GM18909 (cell line): ENCODE measurements at regions not wholly inside any gene's neighbourhood (a gene's known extent, or its start where the extent isn't known, plus 50 kb on each side); places are given as distances from the start of the nearest gene placed in this dataset.
"Not testable (repeated sequence)": the region's sequence is repeated elsewhere in the genome, so short reads cannot be mapped to it uniquely, and the experiment has no call there.

Experiments
- ATAC-seq: cut with Tn5 transposase; IDR thresholded peaks from one replicate; pipeline ENCODE4 v1.9.1; 2021; ENCODE audit warnings: mild to moderate bottlenecking; ENCODE audit not compliant: unreplicated experiment, poor library complexity

DNA sequence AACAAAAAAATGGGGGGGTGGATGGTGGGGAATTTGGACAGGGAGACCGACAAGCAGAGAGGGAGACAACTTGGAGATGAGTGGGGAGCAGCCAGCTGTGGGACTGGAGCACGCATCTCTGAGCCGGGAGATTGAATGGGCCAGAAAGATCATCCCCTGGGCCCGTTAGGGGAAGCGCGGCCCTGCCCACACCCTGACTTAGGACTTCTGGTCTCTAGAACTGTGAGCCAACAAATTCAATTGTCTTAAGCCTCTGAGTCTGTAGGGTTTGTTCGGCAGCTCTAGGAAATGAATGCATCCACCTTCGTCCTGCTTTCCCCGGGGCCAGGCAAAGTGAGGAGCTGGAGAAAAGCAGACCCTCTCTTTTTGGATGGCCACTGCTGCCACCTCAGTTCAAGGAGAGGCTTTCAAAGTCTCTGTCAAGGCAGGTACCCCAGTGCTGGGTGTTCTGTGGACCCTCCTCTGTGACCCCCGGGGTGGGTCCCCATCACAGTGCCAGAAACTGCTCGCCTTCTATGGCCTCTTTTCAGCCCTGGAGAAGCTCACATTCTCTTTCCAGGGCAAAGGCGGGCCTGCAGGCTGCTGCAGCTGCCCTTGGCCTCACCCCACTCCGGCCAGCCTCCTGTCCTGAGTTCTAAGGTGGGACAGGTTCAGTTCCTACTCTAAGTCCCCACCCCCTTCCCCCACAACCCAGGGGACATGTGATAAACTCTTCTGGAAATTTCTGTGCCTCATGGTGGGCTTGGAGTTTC is 423.2 kb downstream of the RPS24 start:
- no peak for ATAC-seq

DNA sequence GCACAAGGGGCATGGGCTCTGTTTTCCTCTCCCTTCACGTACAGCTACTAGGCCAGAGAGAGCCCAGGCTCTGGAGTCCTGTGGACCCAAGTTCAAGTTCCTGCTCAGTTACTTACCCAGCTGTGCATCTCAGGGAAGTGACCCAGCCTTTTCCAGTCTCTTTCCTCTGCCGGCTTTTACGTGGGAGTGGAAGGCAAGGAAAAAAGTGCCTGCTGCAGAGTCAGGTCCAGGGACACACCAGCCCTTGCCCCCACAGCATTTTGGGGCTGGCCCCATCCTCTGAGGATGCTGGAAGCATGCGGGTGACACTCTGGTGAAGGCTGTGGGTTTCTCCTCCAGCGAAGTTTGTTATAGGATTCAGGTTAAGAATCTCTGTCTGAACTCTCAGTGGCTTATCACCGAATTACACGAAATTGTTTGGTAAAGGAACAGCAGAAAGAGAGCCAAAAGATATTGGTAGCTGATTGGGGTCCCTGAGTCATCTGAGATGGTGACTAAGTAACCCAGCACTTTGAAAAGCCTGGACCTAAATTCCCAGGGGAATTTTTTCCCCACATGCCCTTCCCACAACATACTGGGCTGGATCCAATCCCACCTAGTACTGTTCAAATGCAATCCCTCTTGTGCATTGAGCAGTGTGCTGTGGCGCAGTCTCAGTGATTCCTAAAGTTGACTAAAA is 424.3 kb downstream of the RPS24 start:
- ATAC-seq, result no peak

DNA sequence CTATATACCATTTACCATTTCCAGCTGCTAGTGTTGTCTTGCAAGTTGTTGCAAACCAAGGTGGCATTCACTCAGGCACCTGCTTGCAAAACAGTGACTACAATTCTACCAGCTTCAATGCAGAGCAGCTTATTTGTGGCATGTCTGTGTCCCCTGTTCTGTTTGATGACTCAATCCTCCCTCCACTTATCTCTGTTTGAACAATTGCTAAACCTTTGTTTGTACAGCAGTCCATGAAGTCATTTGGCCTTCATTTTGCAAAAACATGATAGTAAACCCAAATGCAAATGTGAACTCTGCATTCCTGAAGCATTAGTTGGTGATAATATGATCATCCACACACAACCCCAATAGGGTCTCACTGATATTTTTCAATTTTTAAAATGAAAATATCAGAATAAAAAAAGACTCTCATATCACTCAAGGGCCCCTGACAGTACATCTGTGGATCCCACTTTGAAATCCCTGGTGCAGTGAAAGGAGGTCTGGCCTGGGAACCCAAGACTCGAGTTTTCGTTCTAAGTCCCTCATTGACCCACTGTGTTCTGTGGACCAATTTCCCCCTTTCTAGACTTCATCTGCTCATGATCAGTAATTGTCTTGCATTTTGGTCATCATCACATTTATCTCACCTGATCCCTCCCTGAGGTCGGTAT is 425.4 kb downstream of the RPS24 start:
- no peak for ATAC-seq

DNA sequence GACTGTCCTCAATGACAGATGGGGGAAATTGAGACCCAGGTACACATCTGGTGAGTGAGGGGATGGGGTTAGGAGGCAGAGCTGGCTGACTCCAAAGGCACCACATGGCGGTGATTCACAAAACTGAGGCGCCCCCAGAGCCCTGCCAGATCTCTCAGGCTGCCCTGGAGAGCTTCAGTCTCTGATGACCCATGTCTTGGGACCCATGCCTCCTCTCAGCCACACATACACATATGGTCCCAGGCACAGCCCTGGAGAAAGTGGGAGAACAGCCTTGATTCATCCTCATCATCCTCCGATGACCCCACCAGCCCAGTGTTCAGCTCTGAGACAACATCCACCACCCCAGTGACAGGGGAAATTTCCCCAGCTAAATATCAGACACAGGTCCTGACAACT is 426.0 kb downstream of the RPS24 start:
- no peak for ATAC-seq

DNA sequence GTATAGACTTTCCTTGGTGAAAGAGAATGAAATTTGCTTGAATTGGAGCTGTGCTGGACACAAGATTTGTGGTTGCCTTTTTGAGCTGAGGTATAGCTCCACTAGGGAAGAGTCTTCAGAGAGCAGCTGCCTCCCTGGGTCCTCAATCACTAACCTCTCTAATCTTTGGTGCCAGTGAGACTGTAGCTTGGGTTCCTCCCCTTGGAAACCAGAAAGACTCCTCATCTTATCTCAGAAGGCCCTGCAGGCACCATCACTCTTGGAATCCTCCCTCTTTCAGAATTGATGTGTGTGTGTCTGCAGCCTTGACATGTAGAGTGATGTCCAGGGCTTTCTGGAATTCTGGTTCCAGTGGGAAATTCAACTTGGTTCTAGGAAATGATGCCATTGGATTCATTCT is 426.5 kb downstream of the RPS24 start:
- no peak for ATAC-seq

DNA sequence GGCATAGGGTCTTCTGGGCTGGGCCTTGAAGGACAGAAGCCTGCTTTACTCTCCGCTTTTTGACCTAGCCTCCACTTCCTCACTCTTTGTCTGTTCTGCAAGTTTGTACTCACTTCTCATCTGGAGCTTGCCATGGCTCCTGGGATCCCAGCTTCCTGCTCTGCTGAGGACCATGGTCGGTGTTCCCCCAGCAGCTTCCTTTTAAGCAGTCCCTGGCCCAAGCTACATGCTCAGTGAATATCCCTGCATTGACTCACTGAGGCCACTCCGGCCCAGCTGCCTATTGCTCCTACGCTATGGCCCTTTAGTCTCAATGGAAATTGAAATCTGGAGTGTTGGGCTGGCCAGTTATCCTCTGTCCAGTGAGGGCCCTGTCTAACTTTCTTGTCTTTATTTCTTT is 427.7 kb downstream of the RPS24 start:
- no peak for ATAC-seq

DNA sequence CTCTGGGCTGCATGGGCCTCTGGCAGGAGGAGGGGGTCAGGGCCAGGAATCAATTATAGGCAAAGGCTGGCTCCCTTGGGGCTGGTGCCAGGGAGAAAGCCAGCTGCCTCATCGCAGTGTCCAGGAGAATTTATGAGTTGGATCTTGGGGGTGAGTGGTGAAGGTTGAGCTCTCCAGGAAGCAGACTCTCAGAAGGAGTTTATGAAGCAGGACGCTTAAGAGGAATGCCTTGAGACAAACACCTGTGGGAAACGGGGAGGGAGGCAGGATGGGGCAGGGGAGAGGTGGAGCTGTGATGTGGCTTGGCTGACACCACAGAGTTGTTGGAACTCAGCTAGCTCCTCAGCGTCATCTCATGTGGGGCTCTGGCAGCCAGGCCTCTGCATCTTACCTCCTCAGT is 428.5 kb downstream of the RPS24 start:
- no peak for ATAC-seq

DNA sequence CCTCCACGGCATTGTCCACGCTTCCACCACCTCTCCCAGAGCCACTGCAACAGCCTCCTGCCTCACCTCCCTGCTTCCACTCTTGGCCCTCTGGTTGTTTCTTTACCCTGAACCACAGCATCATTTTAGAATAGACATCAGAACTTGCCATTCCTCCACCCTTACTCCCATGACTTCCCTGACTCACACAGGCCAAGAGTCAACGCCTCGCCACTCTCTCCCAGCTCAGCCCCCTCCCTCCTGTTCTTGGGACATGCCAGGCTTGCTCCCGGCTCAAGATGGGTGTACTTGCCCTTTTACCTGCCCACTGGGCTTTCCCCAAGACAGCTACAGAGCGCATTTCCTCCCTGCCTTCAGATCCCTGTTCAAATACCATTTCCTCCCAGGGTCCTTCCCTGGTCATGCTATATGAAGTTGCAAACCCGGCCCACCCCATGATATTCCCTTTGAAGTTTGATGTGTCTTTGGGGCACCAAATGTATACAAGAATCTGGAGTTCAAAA is 429.1 kb downstream of the RPS24 start:
- no peak for ATAC-seq

DNA sequence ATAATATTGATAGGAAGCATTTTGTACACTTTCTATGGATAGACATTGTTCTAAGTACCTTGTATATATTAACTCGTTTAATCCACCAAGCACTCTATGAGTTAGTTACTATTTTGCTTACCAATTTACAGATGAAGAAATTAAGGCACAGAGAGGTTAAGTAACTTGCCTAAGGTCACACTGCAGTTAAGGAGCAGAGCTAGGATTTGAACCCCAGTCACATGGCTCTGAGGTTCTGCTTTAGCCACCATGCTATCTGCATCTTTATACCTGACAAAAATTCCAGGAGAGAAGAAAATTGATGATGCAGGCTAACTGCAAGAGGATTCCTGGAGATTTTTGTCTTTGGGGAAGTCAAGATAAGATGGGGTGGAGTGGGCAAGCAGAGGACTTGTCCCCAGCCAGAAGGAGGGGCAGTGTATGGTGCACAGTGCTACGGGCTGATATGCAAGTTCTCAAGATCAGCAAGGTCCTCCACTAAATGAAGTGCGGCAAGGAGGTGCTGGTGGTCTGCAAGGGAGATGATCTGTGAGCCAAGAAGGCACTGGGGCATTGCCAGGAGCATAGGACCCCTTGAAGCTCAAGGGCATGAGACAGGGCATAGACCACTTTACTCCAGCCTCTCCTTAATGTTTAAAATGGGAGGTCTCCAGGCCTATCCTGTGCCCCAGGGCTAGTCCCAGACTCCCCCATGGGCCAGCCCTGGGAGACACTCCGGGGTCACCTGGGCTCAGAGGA is 430.6 kb downstream of the RPS24 start:
- ATAC-seq, result no peak

DNA sequence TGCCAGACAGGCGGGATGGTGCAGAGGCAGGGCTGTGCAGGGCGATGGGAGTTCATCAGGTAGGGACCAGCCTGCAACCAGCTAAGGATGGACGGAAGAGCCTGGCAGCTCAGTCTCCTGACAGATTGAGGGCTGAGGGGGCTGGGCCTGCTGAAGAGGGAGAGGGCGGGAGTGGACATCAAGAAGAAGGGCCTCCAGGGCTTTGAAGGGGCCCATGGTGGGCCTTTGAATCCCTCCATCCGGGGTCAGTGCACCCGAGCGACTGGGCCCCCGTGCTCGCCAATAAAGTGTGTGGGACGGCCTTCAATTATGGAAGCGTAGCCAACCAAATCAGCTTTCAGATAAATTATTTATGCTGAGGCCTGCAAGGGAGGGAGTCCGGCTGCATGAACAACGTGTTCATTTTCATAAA is 431.2 kb downstream of the RPS24 start:
- no peak for ATAC-seq

DNA sequence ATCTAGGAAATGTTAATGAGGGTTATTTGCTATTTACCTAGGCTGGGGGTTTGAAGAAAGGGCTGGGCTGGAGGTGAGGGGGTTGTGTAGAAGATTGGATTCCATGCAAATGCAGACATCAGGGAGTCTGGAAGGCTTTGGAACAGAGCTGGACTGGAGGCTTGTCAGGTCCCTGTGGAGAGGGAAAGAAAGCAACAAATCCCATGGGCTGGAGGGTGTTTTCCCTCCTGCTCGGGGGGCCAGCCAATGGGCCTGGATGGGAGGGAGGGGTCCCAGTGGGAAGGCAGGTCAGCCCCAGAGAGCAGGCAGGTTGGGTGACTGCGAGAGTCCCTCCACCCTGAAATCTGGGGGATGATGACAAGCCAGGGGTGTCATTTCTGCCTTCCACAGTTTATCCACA is 431.8 kb downstream of the RPS24 start:
- ATAC-seq, result no peak

DNA sequence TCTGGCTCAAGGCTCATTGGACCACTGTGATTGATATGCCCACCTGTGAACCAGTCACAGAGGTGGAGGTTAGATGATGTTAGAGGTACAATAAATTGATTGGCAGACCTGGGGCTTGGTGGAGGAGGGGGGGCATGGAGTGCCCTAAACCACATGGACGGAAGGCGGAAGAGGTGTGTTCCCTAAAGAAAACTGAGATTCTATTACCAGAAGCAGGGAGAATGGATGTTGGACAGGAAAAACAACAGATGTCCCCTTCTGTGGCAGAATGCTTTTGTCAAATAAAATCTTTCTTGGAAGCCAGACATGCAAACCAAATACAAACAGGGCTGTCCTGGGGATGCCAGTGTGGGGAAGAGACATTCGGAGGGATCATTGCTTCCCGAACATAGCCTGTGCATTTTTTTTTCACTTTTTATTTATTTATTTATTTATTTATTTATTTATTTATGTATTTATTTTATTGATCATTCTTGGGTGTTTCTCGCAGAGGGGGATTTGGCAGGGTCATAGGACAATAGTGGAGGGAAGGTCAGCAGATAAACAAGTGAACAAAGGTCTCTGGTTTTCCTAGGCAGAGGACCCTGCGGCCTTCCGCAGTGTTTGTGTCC is 433.9 kb downstream of the RPS24 start:
- no peak for ATAC-seq

DNA sequence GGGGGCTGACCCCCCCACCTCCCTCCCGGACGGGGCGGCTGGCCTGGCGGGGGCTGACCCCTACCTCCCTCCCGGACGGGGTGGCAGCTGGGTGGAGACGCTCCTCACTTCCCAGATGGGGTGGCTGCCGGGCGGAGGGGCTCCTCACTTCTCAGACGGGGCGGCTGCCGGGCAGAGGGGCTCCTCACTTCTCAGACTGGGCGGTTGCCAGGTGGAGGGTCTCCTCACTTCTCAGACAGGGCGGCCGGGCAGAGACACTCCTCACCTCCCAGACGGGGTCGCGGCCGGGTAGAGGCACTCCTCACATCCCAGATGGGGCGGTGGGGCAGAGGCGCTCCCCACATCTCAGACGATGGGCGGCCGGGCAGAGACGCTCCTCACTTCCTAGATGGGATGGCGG is 435.1 kb downstream of the RPS24 start:
- ATAC-seq, result not testable (repeated sequence)

DNA sequence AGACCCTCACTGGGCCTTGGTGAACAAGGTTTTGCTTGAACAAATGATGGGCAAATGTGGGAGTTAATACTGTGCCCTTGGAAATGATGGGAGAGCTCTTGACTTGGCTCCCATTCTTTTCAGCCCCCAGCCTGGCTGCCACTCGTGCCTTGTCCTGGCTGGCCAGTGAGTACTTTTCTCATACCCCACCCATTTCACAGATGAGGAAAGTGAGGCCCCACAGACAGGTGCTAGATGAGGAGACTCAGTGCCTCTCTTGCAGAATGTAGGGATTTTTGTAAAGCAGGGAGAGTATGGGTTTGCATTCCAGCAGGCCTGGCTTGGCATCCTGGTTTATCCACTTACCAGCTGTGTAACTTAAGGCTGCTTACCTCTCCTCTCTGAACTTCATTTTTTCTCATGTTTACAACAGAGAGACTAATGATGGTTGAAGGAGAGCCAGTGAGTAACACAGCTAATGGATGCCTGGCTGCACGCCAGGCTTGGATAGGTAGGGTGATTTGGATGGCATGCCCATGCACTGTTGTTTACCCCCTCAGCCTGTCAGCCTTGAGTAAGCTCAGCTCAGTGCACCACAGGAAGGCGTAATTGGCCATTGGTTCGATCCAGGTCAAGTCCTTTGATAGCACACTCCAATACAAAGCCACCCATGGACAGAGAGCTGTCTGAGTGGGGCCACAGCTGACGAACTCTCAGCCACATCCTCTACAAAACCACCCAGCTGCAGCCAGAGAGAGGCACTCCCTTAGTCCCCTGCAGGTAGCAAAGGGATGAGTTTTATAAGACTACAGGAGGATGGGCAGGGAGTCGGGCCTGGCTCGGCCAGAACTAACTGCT is 436.8 kb downstream of the RPS24 start:
- no peak for ATAC-seq

DNA sequence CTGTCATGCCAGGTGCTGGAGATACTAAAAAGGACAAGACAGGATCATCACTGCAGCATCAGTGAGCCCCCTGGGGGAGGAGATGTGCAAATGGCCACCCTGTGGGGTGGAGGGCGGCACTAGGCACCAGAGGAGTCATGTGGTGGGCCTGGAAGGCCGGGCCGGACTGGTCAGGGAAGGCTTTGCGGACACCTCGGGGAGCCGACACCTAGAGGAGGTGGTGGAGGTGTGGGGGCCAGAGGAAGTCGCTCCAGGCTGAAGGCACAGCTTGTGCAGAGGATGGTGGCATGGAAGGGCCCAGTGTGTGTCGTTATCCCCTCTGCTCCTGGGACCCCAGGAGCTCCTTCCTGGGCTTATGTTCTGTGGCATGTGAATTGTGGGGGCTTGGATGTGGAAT is 437.7 kb downstream of the RPS24 start:
- no peak for ATAC-seq

DNA sequence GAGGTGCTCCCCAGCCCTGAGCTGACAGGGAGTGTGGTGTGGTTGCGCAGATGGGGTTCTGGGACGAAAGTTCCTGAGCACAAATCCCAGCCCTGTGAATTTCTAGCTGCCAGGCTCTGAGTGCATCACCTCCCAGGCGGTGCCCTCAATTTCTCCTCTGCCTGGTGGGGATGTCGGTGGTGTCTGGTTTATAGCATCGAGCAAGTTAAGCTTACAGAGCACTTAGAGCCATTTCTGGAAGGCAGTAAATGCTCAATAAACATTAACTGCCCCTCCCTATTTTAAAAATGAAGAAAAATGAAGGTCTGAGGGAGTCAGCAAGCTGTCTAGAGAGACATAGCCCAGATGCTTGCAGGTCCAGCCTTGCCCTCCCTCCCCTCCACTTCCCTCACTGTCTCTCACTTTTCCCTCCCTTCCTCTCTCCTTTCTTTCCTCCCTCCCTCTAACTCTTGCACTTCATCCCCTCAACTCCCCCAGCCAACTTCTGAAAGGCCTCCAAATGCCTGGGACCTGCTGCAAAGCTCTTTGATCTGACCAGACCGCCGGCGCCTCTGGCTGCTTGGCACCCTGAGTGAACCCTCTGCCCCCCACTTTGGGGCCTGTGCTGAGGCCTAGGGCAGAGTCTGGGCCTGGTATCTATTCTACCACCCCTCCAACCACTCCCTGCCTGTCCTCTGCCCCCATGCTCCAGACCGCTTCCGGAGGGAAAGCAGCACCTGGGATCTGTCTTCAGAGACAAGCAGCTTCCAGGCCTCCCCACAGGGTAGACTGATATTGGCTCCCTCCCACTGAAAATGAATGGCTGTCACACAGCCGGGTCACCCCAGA is 438.3 kb downstream of the RPS24 start:
- ATAC-seq, result no peak

DNA sequence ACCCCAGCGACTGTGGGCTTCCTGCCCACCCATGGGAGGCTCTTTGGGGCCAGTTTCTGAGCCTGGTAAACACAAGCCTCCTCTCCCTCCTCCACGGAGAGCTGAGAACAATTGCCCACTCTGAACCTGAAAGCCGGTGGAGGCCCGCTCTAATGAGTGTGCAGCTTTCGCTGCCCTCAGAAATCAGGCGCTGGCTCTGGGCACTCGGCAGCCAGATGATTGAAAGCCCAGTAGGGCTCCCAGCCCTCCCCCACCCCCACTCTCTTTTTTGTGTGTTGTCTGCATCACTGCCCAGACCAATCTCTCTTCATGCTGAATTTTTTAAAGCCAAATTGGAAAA is 438.9 kb downstream of the RPS24 start:
- no peak for ATAC-seq

DNA sequence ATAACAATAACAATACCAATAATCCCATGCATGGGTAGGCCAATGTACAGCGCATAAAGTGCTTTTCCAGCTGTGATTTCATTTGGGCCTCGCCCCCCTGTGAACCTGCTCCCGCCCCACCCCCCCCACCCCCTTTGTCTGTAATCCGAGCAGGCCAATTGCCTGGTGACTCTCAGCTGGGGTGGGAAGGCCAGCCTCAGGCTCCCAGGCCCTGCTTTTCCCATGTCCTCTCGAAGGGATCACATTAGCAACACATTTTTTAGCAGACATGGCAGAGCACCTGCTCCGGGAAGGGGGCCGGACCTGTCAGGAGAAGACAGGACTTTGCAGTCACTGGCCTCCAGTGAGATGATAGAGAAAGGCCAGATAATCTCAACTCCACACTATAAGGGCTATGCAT is 439.3 kb downstream of the RPS24 start:
- no peak for ATAC-seq

DNA sequence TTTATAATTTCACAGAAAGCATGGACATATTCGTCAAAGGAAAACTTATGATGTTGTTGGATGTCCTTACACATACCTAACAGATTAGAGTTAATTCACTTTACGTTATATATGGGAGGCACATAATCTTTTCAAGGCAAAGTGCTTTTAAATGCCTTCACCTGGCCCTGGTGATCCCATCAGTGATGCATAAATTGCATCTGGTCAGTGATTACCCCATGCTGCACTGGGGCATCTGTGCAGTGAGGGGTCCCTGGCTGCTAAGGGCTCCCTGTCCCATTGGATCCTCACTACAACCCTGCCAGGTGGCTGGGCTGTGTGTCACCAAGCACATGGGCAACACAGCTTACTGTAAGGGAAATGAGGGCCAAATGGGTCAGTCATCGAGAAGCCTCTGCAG is 441.1 kb downstream of the RPS24 start:
- no peak for ATAC-seq
